Upper lobe of left lung (tissue), 4 donors: ENCODE measurements at regions not wholly inside any gene's neighbourhood (a gene's known extent, or its start where the extent isn't known, plus 50 kb on each side); places are given as distances from the start of the nearest gene placed in this dataset.

Experiments used
- CTCF ChIP-seq, 6 experiments: fragments of 450-650 bp in 4 of 6; fragments of 200-600 bp in 2 of 6; sonication (generic) in 2 of 6; IDR thresholded peaks; one replicate each; pipeline ENCODE4 v1.5.1; 2016 to 2019; ENCODE audit warnings: antibody characterized with exemption in 6 of 6
- EP300 ChIP-seq, 4 donors: sonication (generic); formaldehyde crosslinking; IDR thresholded peaks; one replicate each; pipeline ENCODE4 v1.5.1; 2017; ENCODE audit warnings: antibody characterized with exemption in 4 of 4, control low read depth in 2 of 4
- POLR2A ChIP-seq, 4 donors: fragments of 450-650 bp; IDR thresholded peaks; one replicate each; pipeline ENCODE4 v1.5.1; 2016 to 2017; ENCODE audit warnings: antibody characterized with exemption in 4 of 4, mild to moderate bottlenecking in 2 of 4

- no peak for TF ChIP-seq EP300 (IDR thresholded peaks at IDR 0.05)
- no peak for TF ChIP-seq POLR2A (IDR thresholded peaks at IDR 0.05)
- TF ChIP-seq CTCF (IDR thresholded peaks at IDR 0.05) = no peak
These were observed 265.0 kb upstream of the C2CD4B start for GRCh38 chr15:62430056-62430455.
